ENCODE measurements at regions not wholly inside any gene's neighbourhood (a gene's known extent, or its start where the extent isn't known, plus 50 kb on each side); places are given as distances from the start of the nearest gene placed in this dataset.

DNA sequence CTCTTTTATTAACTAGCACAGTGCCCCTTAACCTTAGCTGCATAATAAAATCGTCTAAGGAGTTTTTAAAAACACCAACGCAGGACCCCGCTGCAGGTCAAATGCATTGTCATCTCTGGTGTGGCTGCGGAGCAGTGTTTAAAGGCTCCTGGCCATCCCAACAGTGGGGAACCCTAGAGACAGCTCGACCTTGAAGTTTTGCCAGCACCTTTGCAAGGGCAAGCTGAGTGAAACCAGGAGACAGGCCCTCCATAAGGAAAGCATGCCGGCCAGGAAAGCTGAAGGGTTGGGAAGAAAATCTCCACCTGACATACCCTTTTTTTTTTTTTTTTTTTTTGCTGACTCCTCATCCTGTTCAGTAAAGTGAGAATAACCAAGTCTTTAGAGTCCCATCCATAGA lies 349.0 kb downstream of the CMPK2 start:
- Histone ChIP-seq H3K4me2 (ENCODE audit: low read length) (no peak overlapping the region), H3K4ac (ENCODE audit: low read depth, low read length) (no peak overlapping the region)
- WGBS (ENCODE audit: extremely low coverage, insufficient coverage, low lambda C conversion rate), result no CpG with 5 or more reads among the region's 6 CpGs

DNA sequence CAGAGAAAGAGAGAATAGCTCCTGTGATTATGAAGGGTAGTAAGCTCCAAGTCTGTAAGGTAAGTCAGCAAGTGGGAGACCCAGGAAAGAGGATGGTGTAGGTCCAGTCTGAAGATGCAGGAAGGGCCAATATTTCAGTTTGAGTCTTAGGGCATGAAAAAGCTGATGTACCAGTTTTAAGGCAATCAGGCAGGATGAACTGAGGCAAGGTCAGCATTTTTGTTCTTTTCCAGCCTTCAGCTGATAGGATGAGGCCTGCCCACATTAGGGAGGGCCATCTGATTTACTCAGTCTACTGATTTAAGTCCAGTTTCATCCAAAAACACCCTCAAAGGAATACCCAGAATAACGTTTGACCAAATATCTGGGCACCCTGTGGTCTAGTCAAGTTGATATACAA lies 347.3 kb downstream of the CMPK2 start:
- Histone ChIP-seq H4K5ac (ENCODE audit: low read length) (no peak overlapping the region), H3K23ac (ENCODE audit: low read length) (no peak overlapping the region), H2AK5ac (ENCODE audit: low read length) (no peak overlapping the region)

More for the DNA sequence above, 349.0 kb downstream of the CMPK2 start:
- no peaks in the 10 kb centered on the region for H3K4me1 ChIP-seq (ENCODE audit: control insufficient read depth, low read depth, low read length)
- no peaks in the 10 kb centered on the region for H3K79me1 ChIP-seq (ENCODE audit: low read length)
- no peak overlapping the region for H2BK15ac ChIP-seq (replicated peaks; ENCODE audit: low read depth)
- DNase-seq, result no peak
- no peak overlapping the region for H3K4me3 ChIP-seq (ENCODE audit: low read length)
- H4K5ac ChIP-seq (ENCODE audit: low read length), result no peak overlapping the region
- H3K79me2 ChIP-seq (ENCODE audit: control insufficient read depth, insufficient read depth, low read length), result no peaks in the 10 kb centered on the region
- H2BK120ac ChIP-seq (ENCODE audit: low read depth, low read length), result no peak overlapping the region
- no peak overlapping the region for H3K23ac ChIP-seq (ENCODE audit: low read length)
- H4K8ac ChIP-seq (ENCODE audit: low read depth, low read length), result no peak overlapping the region
- no peaks in the 10 kb centered on the region for H3K36me3 ChIP-seq (ENCODE audit: control insufficient read depth, insufficient read depth, low read length)
- H3K27me3 ChIP-seq (ENCODE audit: insufficient read depth, low read length, poor library complexity), result no peaks in the 10 kb centered on the region
- H3K56ac ChIP-seq (ENCODE audit: low read length), result no peak overlapping the region
- no peak overlapping the region for H3K27ac ChIP-seq (ENCODE audit: low read depth, low read length)
- H2BK5ac ChIP-seq (ENCODE audit: low read length), result no peak overlapping the region
- no peak overlapping the region for H3K18ac ChIP-seq (ENCODE audit: low read length)
- no peak overlapping the region for H3K9ac ChIP-seq (ENCODE audit: low read length)
- no peak overlapping the region for H2AK5ac ChIP-seq (ENCODE audit: low read length)

GRCh38 chr2:6523476-6523875 lies 342.2 kb downstream of the CMPK2 start:
- H3K56ac ChIP-seq (ENCODE audit: low read length), result no peak overlapping the region
- H3K23ac ChIP-seq (ENCODE audit: low read length), result no peak overlapping the region
- H3K27me3 ChIP-seq (ENCODE audit: insufficient read depth, low read length, poor library complexity), result no peaks in the 10 kb centered on the region
- no peak overlapping the region for H3K4ac ChIP-seq (ENCODE audit: low read depth, low read length)
- no peak overlapping the region for H3K27ac ChIP-seq (ENCODE audit: low read depth, low read length)
- H3K9ac ChIP-seq (ENCODE audit: low read length), result no peak overlapping the region
- H4K8ac ChIP-seq (ENCODE audit: low read depth, low read length), result no peak overlapping the region
- H3K4me1 ChIP-seq (ENCODE audit: control insufficient read depth, low read depth, low read length), result no peaks in the 10 kb centered on the region
- no peak overlapping the region for H3K4me3 ChIP-seq (ENCODE audit: low read length)
- H4K5ac ChIP-seq (ENCODE audit: low read length), result no peak overlapping the region
- DNase-seq, result peak; percentile 4
- H2BK15ac ChIP-seq (replicated peaks; ENCODE audit: low read depth), result no peak overlapping the region
- H3K79me2 ChIP-seq (ENCODE audit: control insufficient read depth, insufficient read depth, low read length), result no peaks in the 10 kb centered on the region
- no peak overlapping the region for H2BK120ac ChIP-seq (ENCODE audit: low read depth, low read length)
- no peak overlapping the region for H3K4me2 ChIP-seq (ENCODE audit: low read length)
- H2BK5ac ChIP-seq (ENCODE audit: low read length), result no peak overlapping the region
- WGBS (ENCODE audit: extremely low coverage, insufficient coverage, low lambda C conversion rate), result no CpG with 5 or more reads among the region's 9 CpGs
- H3K36me3 ChIP-seq (ENCODE audit: control insufficient read depth, insufficient read depth, low read length), result no peaks in the 10 kb centered on the region
- H2AK5ac ChIP-seq (ENCODE audit: low read length), result no peak overlapping the region
- H3K79me1 ChIP-seq (ENCODE audit: low read length), result no peaks in the 10 kb centered on the region
- no peak overlapping the region for H3K18ac ChIP-seq (ENCODE audit: low read length)

More for the DNA sequence above, 347.3 kb downstream of the CMPK2 start:
- no CpG with 5 or more reads among the region's 1 CpG for WGBS (ENCODE audit: extremely low coverage, insufficient coverage, low lambda C conversion rate)
- no peak overlapping the region for H4K8ac ChIP-seq (ENCODE audit: low read depth, low read length)
- no peaks in the 10 kb centered on the region for H3K27me3 ChIP-seq (ENCODE audit: insufficient read depth, low read length, poor library complexity)
- no peak overlapping the region for H2BK5ac ChIP-seq (ENCODE audit: low read length)
- no peak overlapping the region for H3K4me2 ChIP-seq (ENCODE audit: low read length)
- H3K36me3 ChIP-seq (ENCODE audit: control insufficient read depth, insufficient read depth, low read length), result no peaks in the 10 kb centered on the region
- H3K79me1 ChIP-seq (ENCODE audit: low read length), result no peaks in the 10 kb centered on the region
- H3K4ac ChIP-seq (ENCODE audit: low read depth, low read length), result no peak overlapping the region
- no peak overlapping the region for H3K27ac ChIP-seq (ENCODE audit: low read depth, low read length)
- no peak overlapping the region for H3K9ac ChIP-seq (ENCODE audit: low read length)
- no peaks in the 10 kb centered on the region for H3K4me1 ChIP-seq (ENCODE audit: control insufficient read depth, low read depth, low read length)
- H3K18ac ChIP-seq (ENCODE audit: low read length), result no peak overlapping the region
- no peak overlapping the region for H3K56ac ChIP-seq (ENCODE audit: low read length)
- H3K79me2 ChIP-seq (ENCODE audit: control insufficient read depth, insufficient read depth, low read length), result no peaks in the 10 kb centered on the region
- DNase-seq, result no peak
- H2BK120ac ChIP-seq (ENCODE audit: low read depth, low read length), result no peak overlapping the region
- no peak overlapping the region for H2BK15ac ChIP-seq (replicated peaks; ENCODE audit: low read depth)
- H3K4me3 ChIP-seq (ENCODE audit: low read length), result no peak overlapping the region

GRCh38 chr2:6524691-6525474 lies 340.8 kb downstream of the CMPK2 start:
- no peak overlapping the region for H4K8ac ChIP-seq (ENCODE audit: low read depth, low read length)
- H3K18ac ChIP-seq (ENCODE audit: low read length), result no peak overlapping the region
- no peaks in the 10 kb centered on the region for H3K36me3 ChIP-seq (ENCODE audit: control insufficient read depth, insufficient read depth, low read length)
- DNase-seq, result no peak
- H3K4me3 ChIP-seq (ENCODE audit: low read length), result no peak overlapping the region
- H3K79me2 ChIP-seq (ENCODE audit: control insufficient read depth, insufficient read depth, low read length), result no peaks in the 10 kb centered on the region
- no peak overlapping the region for H3K4me2 ChIP-seq (ENCODE audit: low read length)
- no peak overlapping the region for H2BK5ac ChIP-seq (ENCODE audit: low read length)
- H3K23ac ChIP-seq (ENCODE audit: low read length), result no peak overlapping the region
- H3K27ac ChIP-seq (ENCODE audit: low read depth, low read length), result no peak overlapping the region
- H2AK5ac ChIP-seq (ENCODE audit: low read length), result no peak overlapping the region
- H2BK120ac ChIP-seq (ENCODE audit: low read depth, low read length), result no peak overlapping the region
- no peak overlapping the region for H3K9ac ChIP-seq (ENCODE audit: low read length)
- H3K4ac ChIP-seq (ENCODE audit: low read depth, low read length), result no peak overlapping the region
- H2BK15ac ChIP-seq (replicated peaks; ENCODE audit: low read depth), result no peak overlapping the region
- H3K79me1 ChIP-seq (ENCODE audit: low read length), result no peaks in the 10 kb centered on the region
- H3K27me3 ChIP-seq (ENCODE audit: insufficient read depth, low read length, poor library complexity), result no peaks in the 10 kb centered on the region
- H3K4me1 ChIP-seq (ENCODE audit: control insufficient read depth, low read depth, low read length), result no peaks in the 10 kb centered on the region
- H4K5ac ChIP-seq (ENCODE audit: low read length), result no peak overlapping the region
- no peak overlapping the region for H3K56ac ChIP-seq (ENCODE audit: low read length)
- WGBS (ENCODE audit: extremely low coverage, insufficient coverage, low lambda C conversion rate), result no CpG with 5 or more reads among the region's 13 CpGs

GRCh38 chr2:6525475-6525964 lies 340.2 kb downstream of the CMPK2 start:
- Histone ChIP-seq H3K4ac (ENCODE audit: low read depth, low read length) (no peak overlapping the region), H2BK5ac (ENCODE audit: low read length) (no peak overlapping the region), H3K4me3 (ENCODE audit: low read length) (no peak overlapping the region), H3K4me1 (ENCODE audit: control insufficient read depth, low read depth, low read length) (no peaks in the 10 kb centered on the region), H2BK15ac (replicated peaks; ENCODE audit: low read depth) (no peak overlapping the region), H3K79me2 (ENCODE audit: control insufficient read depth, insufficient read depth, low read length) (no peaks in the 10 kb centered on the region), H3K27me3 (ENCODE audit: insufficient read depth, low read length, poor library complexity) (no peaks in the 10 kb centered on the region), H2AK5ac (ENCODE audit: low read length) (no peak overlapping the region), H3K36me3 (ENCODE audit: control insufficient read depth, insufficient read depth, low read length) (no peaks in the 10 kb centered on the region), H4K5ac (ENCODE audit: low read length) (no peak overlapping the region), H2BK120ac (ENCODE audit: low read depth, low read length) (no peak overlapping the region), H3K79me1 (ENCODE audit: low read length) (no peaks in the 10 kb centered on the region), H3K9ac (ENCODE audit: low read length) (no peak overlapping the region), H3K56ac (ENCODE audit: low read length) (no peak overlapping the region), H4K8ac (ENCODE audit: low read depth, low read length) (no peak overlapping the region), H3K18ac (ENCODE audit: low read length) (no peak overlapping the region), H3K23ac (ENCODE audit: low read length) (no peak overlapping the region), H3K4me2 (ENCODE audit: low read length) (no peak overlapping the region), H3K27ac (ENCODE audit: low read depth, low read length) (no peak overlapping the region)
- DNase-seq, result no peak
- WGBS (ENCODE audit: extremely low coverage, insufficient coverage, low lambda C conversion rate), result no CpG with 5 or more reads among the region's 6 CpGs

All from mesendoderm (in vitro differentiated cells).